ENCODE measurements at regions not wholly inside any gene's neighbourhood (a gene's known extent, or its start where the extent isn't known, plus 50 kb on each side); places are given as distances from the start of the nearest gene placed in this dataset.
"Not testable (repeated sequence)": the region's sequence is repeated elsewhere in the genome, so short reads cannot be mapped to it uniquely, and the experiment has no call there.

DNA sequence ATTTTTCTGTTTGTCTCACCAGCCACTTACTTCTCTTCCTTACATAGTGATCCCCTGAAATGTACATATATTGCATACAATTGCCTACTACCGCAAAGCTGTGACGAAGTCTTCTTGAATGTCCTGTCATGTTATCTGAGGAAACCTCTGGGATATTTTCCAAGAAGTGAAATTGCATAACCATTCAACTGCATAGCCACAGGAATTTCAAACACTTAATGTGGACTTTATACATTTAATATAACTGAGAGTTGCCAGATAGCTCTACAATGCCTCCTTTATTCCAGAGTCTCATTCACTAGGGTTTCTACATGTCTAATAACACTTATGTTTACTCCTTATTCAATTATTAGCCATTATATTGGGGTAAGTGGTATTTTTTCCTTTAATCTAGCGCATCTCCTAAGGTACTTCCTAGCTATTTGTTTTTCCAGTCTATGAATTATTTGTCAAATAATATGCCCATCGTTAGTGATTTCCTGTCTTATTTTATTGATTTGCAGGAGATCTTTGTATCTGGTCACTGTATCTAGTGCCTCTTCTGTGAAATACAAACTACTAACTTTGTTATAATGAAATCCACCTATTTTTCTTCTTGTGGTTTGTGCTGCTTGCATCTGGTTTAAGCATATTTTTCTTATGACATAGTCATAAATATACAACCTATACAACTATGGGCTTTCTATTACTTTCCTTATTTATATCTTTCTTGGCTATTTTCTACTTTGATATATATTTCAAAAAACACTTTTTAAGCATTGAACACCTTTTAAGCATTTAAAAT lies 69.2 kb upstream of the GRID2 start:
- no peak for ATAC-seq
- 23% methylated on average over 4 of the region's 4 CpGs for WGBS
- intact Hi-C loops (cut with DNase I), result no loop called here

DNA sequence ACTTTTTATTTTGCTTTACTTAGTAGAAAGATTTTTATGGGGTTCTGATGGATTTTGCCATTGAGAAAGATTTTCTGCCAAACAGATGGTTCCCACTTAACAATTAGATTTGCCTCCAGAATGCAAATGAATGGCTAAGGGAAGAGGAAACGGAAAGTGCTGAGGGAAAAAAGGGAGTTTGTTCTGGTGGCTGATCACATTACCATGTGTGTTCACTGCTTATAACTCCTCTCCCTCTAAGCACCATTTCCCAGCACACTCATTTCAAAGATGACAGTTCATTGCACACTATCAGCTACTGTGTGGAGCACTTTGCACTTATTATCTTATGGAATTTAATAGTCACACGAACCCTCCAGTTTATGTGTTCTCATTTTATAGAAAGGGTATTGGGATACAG lies 68.0 kb upstream of the GRID2 start:
- Histone ChIP-seq H3K9me3 (ENCODE audit: control insufficient read depth, low read length) (peaks cover 2% of the 10 kb centered on the region), H3K27ac (ENCODE audit: low read length) (no peak overlapping the region), H3K27me3 (ENCODE audit: control insufficient read depth, insufficient read depth) (no peaks in the 10 kb centered on the region), H3K4me1 (ENCODE audit: control insufficient read depth, insufficient read depth, low read length) (no peaks in the 10 kb centered on the region), H3K4me3 (ENCODE audit: low read length) (no peak overlapping the region)
- WGBS, result 32% methylated on average over 2 of the region's 2 CpGs
- ATAC-seq (no peak), DNase-seq (no peak)
- intact Hi-C loops (cut with DNase I), result no loop called here

More for the DNA sequence above, 69.2 kb upstream of the GRID2 start:
- Histone ChIP-seq H3K27ac (ENCODE audit: low read length) (no peak overlapping the region), H3K4me1 (ENCODE audit: control insufficient read depth, insufficient read depth, low read length) (no peaks in the 10 kb centered on the region), H3K27me3 (ENCODE audit: control insufficient read depth, insufficient read depth) (no peaks in the 10 kb centered on the region), H3K4me3 (ENCODE audit: low read length) (no peak overlapping the region), H3K9me3 (ENCODE audit: control insufficient read depth, low read length) (no peaks in the 10 kb centered on the region)
- DNase-seq, result no peak

DNA sequence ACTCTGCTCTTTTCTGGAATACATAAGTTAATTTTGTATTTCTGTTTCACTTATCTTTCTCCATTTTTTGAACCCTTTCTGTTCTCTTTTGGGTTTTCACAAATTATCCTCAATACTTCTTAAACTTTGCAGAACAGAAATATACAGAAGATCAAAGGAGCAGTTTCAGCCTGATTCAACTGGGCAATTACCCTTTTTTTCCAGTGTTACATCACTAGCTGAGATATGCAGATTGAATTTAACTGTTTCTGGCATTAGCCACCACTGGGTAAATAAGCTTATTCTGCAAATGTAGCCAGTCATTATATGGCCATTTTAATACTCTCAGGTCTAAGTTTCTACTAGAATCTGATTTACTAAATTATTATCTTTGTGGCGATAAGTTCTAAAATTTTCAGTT lies 66.9 kb upstream of the GRID2 start:
- intact Hi-C loops (cut with DNase I), result no loop called here
- Histone ChIP-seq H3K27me3 (ENCODE audit: control insufficient read depth, insufficient read depth) (no peaks in the 10 kb centered on the region), H3K4me1 (ENCODE audit: control insufficient read depth, insufficient read depth, low read length) (no peaks in the 10 kb centered on the region), H3K4me3 (ENCODE audit: low read length) (no peak overlapping the region), H3K9me3 (ENCODE audit: control insufficient read depth, low read length) (peaks cover 2% of the 10 kb centered on the region), H3K27ac (ENCODE audit: low read length) (no peak overlapping the region)
- 92% methylated on average over 1 of the region's 1 CpG for WGBS
- ATAC-seq (no peak), DNase-seq (no peak)

DNA sequence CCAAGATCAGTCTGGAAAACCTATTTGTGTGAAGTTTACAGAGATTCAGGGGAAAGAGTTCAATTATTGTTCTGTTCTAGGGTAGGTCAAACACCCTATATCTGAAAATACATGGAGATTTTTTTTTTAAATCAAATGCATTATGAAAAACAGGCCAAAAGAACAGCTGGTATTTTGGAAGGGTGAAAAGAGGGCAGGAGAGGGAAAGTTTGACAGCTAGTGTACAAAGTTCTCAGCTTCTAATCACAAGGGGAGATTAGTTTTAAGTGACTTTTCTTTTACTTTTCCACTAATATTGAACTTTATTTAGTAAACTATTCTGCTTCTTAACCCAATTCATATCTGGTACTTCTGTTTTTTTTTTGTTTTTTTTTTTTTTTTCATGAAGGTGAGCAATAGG lies 66.2 kb upstream of the GRID2 start:
- Histone ChIP-seq H3K27ac (ENCODE audit: low read length) (no peak overlapping the region), H3K4me1 (ENCODE audit: control insufficient read depth, insufficient read depth, low read length) (no peaks in the 10 kb centered on the region), H3K4me3 (ENCODE audit: low read length) (no peak overlapping the region), H3K9me3 (ENCODE audit: control insufficient read depth, low read length) (peaks cover 2% of the 10 kb centered on the region), H3K27me3 (ENCODE audit: control insufficient read depth, insufficient read depth) (no peaks in the 10 kb centered on the region)
- ATAC-seq, result no peak
- DNase-seq, result no peak
- intact Hi-C loops (cut with DNase I), result no loop called here

DNA sequence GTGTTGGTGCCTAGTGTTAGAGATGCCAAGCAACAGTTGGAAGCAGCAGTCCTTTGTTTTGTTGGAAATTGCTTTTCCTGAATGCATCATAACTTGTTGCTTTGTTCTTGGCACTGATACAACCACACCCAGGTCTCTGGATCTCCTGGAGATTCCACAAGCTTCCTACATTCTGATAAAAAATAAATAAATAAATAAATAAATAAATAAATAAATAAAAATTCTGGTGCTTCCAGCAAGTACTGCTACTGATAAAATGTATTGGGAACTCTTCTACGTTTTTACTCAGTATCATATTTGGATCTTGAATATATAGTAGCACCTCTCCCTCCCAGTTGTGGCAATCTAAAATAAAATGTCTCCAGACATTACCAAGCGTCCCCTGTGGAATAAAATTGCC lies 62.7 kb upstream of the GRID2 start:
- Histone ChIP-seq H3K4me1 (ENCODE audit: control insufficient read depth, insufficient read depth, low read length) (no peaks in the 10 kb centered on the region), H3K27ac (ENCODE audit: low read length) (no peak overlapping the region), H3K9me3 (ENCODE audit: control insufficient read depth, low read length) (peaks cover 2% of the 10 kb centered on the region), H3K27me3 (ENCODE audit: control insufficient read depth, insufficient read depth) (no peaks in the 10 kb centered on the region), H3K4me3 (ENCODE audit: low read length) (no peak overlapping the region)
- DNase-seq, result no peak
- intact Hi-C loops (cut with DNase I), result no loop called here
- 67% methylated on average over 2 of the region's 2 CpGs for WGBS
- no peak for ATAC-seq

DNA sequence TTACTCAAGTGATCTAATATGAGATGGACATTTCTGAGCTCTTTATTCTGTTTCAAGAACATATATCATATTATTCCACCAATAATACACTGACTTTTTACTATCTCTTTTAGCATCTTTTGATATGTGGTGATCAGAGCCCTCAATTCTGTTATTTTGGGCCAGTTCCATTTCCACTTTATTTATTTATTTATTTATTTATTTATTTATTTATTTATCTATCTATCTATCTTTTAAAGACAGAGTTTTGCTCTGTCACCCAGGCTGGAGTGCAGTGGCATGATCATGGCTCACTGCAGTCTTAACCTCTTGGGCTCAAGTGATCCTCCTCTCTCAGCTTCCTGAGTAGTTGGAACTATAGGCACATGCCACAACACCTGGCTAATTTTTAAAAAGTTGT lies 57.4 kb upstream of the GRID2 start:
- no peak overlapping the region for H3K4me3 ChIP-seq (ENCODE audit: low read length)
- no peak overlapping the region for H3K27ac ChIP-seq (ENCODE audit: low read length)
- DNase-seq (no peak), ATAC-seq (no peak)
- H3K9me3 ChIP-seq (ENCODE audit: control insufficient read depth, low read length), result no peaks in the 10 kb centered on the region
- H3K27me3 ChIP-seq (ENCODE audit: control insufficient read depth, insufficient read depth), result no peaks in the 10 kb centered on the region
- intact Hi-C loops (cut with DNase I), result no loop called here
- H3K4me1 ChIP-seq (ENCODE audit: control insufficient read depth, insufficient read depth, low read length), result no peaks in the 10 kb centered on the region

DNA sequence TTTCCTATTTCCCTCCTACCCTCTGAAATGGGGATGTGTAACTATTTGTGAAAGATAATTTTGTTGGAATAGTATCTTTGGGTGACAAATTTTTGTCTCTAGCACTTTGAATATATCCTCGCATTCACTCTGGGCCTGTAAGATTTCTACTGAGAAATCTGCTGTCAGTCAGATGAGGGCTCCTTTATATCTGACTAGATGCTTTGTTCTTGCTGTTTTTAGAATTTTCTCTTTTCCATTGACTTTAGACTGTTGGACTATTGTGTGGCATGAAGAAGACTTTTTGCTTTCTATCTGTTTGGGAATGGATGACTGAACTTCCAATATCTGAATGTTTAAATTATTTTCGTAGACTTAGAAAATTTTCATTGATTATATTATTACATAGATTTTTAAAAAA lies 54.2 kb upstream of the GRID2 start:
- Histone ChIP-seq H3K27ac (ENCODE audit: low read length) (no peak overlapping the region), H3K4me1 (ENCODE audit: control insufficient read depth, insufficient read depth, low read length) (no peaks in the 10 kb centered on the region), H3K27me3 (ENCODE audit: control insufficient read depth, insufficient read depth) (no peaks in the 10 kb centered on the region), H3K4me3 (ENCODE audit: low read length) (no peak overlapping the region), H3K9me3 (ENCODE audit: control insufficient read depth, low read length) (no peaks in the 10 kb centered on the region)
- ATAC-seq (no peak), DNase-seq (no peak)
- WGBS, result 76% methylated on average over 2 of the region's 2 CpGs
- intact Hi-C loops (cut with DNase I), result no loop called here

DNA sequence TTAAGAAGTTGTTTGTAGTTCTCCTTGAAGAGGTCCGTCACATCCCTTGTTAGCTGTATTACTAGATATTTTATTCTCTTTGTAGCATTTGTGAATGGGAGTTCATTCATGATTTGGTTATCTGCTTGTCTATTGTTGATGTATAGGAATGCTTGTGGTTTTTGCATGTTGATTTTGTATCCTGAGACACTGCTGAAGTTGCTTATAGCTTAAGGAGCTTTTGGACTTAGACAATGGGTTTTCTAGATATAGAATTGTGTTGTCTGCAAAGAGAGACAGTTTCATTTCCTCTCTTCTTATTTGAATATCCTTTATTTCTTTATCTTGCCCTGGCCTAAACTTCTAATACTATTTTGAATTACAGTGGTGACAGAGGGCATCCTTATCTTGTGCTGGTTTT lies 52.1 kb upstream of the GRID2 start:
- Histone ChIP-seq H3K9me3 (ENCODE audit: control insufficient read depth, low read length) (no peaks in the 10 kb centered on the region), H3K4me3 (ENCODE audit: low read length) (no peak overlapping the region), H3K27ac (ENCODE audit: low read length) (no peak overlapping the region), H3K4me1 (ENCODE audit: control insufficient read depth, insufficient read depth, low read length) (no peaks in the 10 kb centered on the region), H3K27me3 (ENCODE audit: control insufficient read depth, insufficient read depth) (no peaks in the 10 kb centered on the region)
- no peak for DNase-seq
- no peak for ATAC-seq
- intact Hi-C loops (cut with DNase I), result no loop called here
- WGBS, result 74% methylated on average over 1 of the region's 1 CpG

DNA sequence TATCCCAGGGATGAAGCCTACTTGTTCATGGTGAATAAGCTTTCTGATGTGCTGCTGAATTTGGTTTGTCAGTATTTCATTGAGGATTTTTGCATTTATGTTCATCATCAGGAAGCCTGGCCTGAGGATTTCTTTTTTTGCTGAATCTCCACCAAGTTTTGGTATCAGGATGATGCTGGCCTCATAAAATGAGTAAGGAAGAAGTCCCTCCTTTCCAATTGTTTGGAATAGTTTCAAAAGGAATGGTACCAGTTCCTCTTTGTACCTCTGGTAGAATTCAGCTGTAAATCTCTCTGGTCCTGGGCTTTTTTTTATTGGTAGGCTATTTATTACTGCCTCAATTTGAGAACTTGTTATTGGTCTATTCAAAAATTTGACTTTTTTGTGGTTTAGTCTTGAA lies 51.4 kb upstream of the GRID2 start:
- H3K4me1 ChIP-seq (ENCODE audit: control insufficient read depth, insufficient read depth, low read length); intact Hi-C loops (cut with DNase I); H3K9me3 ChIP-seq (ENCODE audit: control insufficient read depth, low read length); DNase-seq; ATAC-seq; H3K4me3 ChIP-seq (ENCODE audit: low read length); H3K27ac ChIP-seq (ENCODE audit: low read length); H3K27me3 ChIP-seq (ENCODE audit: control insufficient read depth, insufficient read depth): not testable (repeated sequence)

DNA sequence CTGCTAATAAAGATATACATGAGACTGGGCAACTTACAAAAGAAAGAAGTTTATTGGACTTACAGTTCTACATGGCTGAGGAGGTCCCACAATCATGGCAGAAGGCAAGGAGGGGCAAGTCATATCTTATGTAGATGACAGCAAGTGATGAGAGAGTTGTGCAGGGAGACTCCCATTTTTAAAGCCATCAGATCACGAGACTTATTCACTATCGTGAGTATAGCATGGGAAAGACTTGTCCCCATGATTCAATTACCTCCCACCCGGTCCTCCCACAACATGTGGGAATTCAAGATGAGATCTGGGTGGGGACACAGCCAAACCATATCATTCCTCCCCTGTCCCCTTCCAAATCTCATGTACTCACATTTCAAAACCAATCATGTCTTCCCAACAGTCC lies 50.9 kb upstream of the GRID2 start:
- Histone ChIP-seq H3K4me3 (ENCODE audit: low read length) (no peak overlapping the region), H3K27me3 (ENCODE audit: control insufficient read depth, insufficient read depth) (no peaks in the 10 kb centered on the region), H3K4me1 (ENCODE audit: control insufficient read depth, insufficient read depth, low read length) (no peaks in the 10 kb centered on the region), H3K9me3 (ENCODE audit: control insufficient read depth, low read length) (no peaks in the 10 kb centered on the region), H3K27ac (ENCODE audit: low read length) (no peak overlapping the region)
- ATAC-seq, result no peak
- intact Hi-C loops (cut with DNase I), result no loop called here
- 77% methylated on average over 3 of the region's 3 CpGs for WGBS
- no peak for DNase-seq

DNA sequence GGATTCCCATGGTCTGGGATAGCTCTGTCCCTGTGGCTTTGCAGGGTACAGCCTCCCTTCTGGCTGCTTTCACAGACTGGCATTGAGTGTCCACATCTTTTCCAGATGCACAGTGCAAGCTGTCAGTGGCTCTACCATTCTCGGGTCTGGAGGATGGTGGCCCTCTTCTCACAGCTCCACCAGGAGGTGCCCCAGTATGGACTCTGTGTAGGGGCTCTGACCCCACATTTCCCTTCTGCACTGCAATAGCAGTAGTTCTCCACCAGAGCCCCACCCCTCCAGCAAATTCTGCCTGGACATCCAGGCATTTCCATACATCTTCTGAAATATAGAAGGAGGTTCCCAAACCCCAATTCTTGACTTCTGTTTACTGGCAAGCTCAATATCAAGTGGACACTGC lies 50.2 kb upstream of the GRID2 start:
- 79% methylated on average over 1 of the region's 1 CpG for WGBS
- Histone ChIP-seq H3K27ac (ENCODE audit: low read length) (no peak overlapping the region), H3K4me1 (ENCODE audit: control insufficient read depth, insufficient read depth, low read length) (no peaks in the 10 kb centered on the region), H3K9me3 (ENCODE audit: control insufficient read depth, low read length) (no peaks in the 10 kb centered on the region), H3K27me3 (ENCODE audit: control insufficient read depth, insufficient read depth) (no peaks in the 10 kb centered on the region), H3K4me3 (ENCODE audit: low read length) (no peak overlapping the region)
- DNase-seq (no peak), ATAC-seq (no peak)
- intact Hi-C loops (cut with DNase I), result no loop called here

Data from right cardiac atrium (tissue), 5 donors.